22Rv1 (cell line): ENCODE measurements at regions not wholly inside any gene's neighbourhood (a gene's known extent, or its start where the extent isn't known, plus 50 kb on each side); places are given as distances from the start of the nearest gene placed in this dataset.

Experiments
- ZFX ChIP-seq: fragments of 450-650 bp; IDR thresholded peaks from 2 replicates; pipeline ENCODE4 v1.6.1; 2017; ENCODE audit warnings: antibody characterized with exemption, borderline replicate concordance
- TF ChIP-seq, protein P1 (sequence below): fragments of 450-650 bp; IDR thresholded peaks from 2 replicates; pipeline ENCODE4 v1.5.1; 2017; ENCODE audit warnings: mild to moderate bottlenecking

DNA sequence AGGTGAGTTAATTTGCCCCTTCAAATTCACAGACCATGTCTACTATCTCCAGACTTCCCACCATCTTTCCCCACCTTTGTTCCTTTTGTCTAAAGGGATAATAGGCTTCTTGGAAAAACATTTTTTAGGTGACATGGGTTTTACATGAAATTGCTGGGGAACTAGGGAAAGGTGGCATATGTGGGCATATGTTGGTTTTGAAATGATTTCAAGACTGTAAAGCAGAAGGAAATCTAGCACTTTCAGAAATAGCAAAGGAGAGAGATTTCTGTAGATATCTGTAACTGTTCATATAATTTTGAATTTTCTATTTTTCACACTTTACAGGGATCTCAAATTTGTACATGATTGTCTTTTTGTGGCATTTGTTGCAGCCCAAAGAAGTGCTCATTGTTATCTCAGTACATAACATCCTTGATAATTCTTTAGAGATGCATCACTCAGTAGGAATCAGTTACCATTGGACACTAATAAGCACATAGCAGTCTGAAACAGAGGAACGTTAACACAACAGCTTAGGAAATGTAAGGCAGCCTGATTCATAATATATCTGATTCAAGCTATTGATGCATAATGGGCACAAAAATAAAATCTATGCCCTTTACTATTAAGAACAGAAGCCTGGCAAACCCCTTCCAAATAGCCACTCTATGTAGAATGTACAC lies 659.7 kb downstream of the CENPC start:
- TF ChIP-seq, protein P1, sequence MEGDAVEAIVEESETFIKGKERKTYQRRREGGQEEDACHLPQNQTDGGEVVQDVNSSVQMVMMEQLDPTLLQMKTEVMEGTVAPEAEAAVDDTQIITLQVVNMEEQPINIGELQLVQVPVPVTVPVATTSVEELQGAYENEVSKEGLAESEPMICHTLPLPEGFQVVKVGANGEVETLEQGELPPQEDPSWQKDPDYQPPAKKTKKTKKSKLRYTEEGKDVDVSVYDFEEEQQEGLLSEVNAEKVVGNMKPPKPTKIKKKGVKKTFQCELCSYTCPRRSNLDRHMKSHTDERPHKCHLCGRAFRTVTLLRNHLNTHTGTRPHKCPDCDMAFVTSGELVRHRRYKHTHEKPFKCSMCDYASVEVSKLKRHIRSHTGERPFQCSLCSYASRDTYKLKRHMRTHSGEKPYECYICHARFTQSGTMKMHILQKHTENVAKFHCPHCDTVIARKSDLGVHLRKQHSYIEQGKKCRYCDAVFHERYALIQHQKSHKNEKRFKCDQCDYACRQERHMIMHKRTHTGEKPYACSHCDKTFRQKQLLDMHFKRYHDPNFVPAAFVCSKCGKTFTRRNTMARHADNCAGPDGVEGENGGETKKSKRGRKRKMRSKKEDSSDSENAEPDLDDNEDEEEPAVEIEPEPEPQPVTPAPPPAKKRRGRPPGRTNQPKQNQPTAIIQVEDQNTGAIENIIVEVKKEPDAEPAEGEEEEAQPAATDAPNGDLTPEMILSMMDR, result no peak
- TF ChIP-seq ZFX, result no peak
